H1 (cell line): ENCODE measurements at regions not wholly inside any gene's neighbourhood (a gene's known extent, or its start where the extent isn't known, plus 50 kb on each side); places are given as distances from the start of the nearest gene placed in this dataset.

Experiments used
- CTCF ChIA-PET: fragments of 300-600 bp; sonication (Branson Sonifier 250); formaldehyde crosslinking; loops from one replicate; lab custom pipeline; 2021; ENCODE audit not compliant: partially characterized antibody; lab: Charles Lee
- POLR2A ChIA-PET: fragments of 300-600 bp; sonication (Branson Sonifier 250); formaldehyde crosslinking; loops from one replicate; lab custom pipeline; 2021; ENCODE audit warnings: inconsistent platforms; ENCODE audit not compliant: partially characterized antibody; lab: Charles Lee
- DNase-seq, 2 experiments: peaks; one replicate each; pipeline versions ENCODE4 v3.0.0 to v3.0.0-alpha.2; 2010 to 2022; ENCODE audit warnings: low spot score in 2 of 2, low read depth in 1 of 2, mixed read lengths in 1 of 2
- FAIRE-seq: peaks from 2 replicates; lab custom pipeline; 2011; peaks lifted over from hg19 to GRCh38; lab: Jason Lieb, UNC
- H2AFZ ChIP-seq: 2 replicates; pipeline ENCODE4 v1.8.1; 2012; ENCODE audit warnings: low read length, inconsistent platforms
- H2AK5ac ChIP-seq: 2 replicates; pipeline ENCODE4 v1.6.1; 2013; ENCODE audit warnings: low read depth, low read length
- H2BK120ac ChIP-seq: replicated peaks from 2 replicates; pipeline ENCODE3; 2013; ENCODE audit warnings: low read depth, low read length, inconsistent platforms
- H2BK12ac ChIP-seq: 2 replicates; pipeline ENCODE4 v1.6.1; 2013; ENCODE audit warnings: low read depth, low read length
- H2BK15ac ChIP-seq: 2 replicates; pipeline ENCODE4 v1.6.1; 2013; ENCODE audit warnings: low read length
- H2BK20ac ChIP-seq: 2 replicates; pipeline ENCODE4 v1.6.1; 2013; ENCODE audit warnings: low read length
- H2BK5ac ChIP-seq: 2 replicates; pipeline ENCODE4 v1.6.1; 2013; ENCODE audit warnings: low read depth, low read length
- H3K14ac ChIP-seq: 2 replicates; pipeline ENCODE4 v1.6.1; 2013; ENCODE audit warnings: inconsistent platforms; ENCODE audit not compliant: insufficient read length
- H3K18ac ChIP-seq: 2 replicates; pipeline ENCODE4 v1.6.1; 2013; ENCODE audit warnings: low read length; ENCODE audit errors: extremely low read depth
- H3K23ac ChIP-seq: 2 replicates; pipeline ENCODE4 v1.6.1; 2013; ENCODE audit warnings: inconsistent platforms; ENCODE audit not compliant: insufficient read length
- H3K23me2 ChIP-seq: 2 replicates; pipeline ENCODE4 v1.6.1; 2013; ENCODE audit warnings: low read depth, low read length
- H3K27ac ChIP-seq: 2 replicates; pipeline ENCODE4 v1.6.1; 2011; ENCODE audit warnings: low read depth, low read length, inconsistent platforms
- H3K27me3 ChIP-seq, 4 experiments: replicated peaks in 1 of 4; 1 replicate in 1 of 4; 2 replicates in 3 of 4; pipeline versions ENCODE4 v1.6.1 to v1.8.1; 2011 to 2013; ENCODE audit warnings: low read length in 3 of 4, mild to moderate bottlenecking in 3 of 4, inconsistent platforms in 2 of 4, mixed read lengths in 2 of 4, moderate library complexity in 1 of 4; ENCODE audit not compliant: control insufficient read depth in 3 of 4, insufficient read depth in 3 of 4; ENCODE audit errors: extremely low read depth in 1 of 4
- H3K36me3 ChIP-seq, 4 experiments: 2 replicates each; pipeline versions ENCODE4 v1.6.1 to v1.8.1; 2011 to 2013; ENCODE audit warnings: mild to moderate bottlenecking in 4 of 4, low read length in 3 of 4, moderate library complexity in 2 of 4, control low read depth in 1 of 4, inconsistent platforms in 1 of 4; ENCODE audit not compliant: insufficient read depth in 4 of 4, control insufficient read depth in 2 of 4
- H3K4ac ChIP-seq: replicated peaks from 2 replicates; pipeline ENCODE3; 2013; ENCODE audit warnings: low read length, low read depth, mixed read lengths, inconsistent platforms; ENCODE audit not compliant: insufficient read length
- H3K4me1 ChIP-seq, 4 experiments: replicated peaks in 1 of 4; 1 replicate in 1 of 4; 2 replicates in 3 of 4; pipeline versions ENCODE4 v1.6.1 to v1.8.1; 2011 to 2013; ENCODE audit warnings: low read length in 3 of 4, inconsistent platforms in 2 of 4, mixed read lengths in 1 of 4; ENCODE audit not compliant: insufficient read depth in 4 of 4, control insufficient read depth in 3 of 4
- H3K4me2 ChIP-seq, 2 experiments: 2 replicates each; pipeline versions ENCODE4 v1.6.1 to v1.8.1; 2011 to 2013; ENCODE audit warnings: low read depth in 2 of 2, low read length in 2 of 2, control low read depth in 1 of 2, inconsistent platforms in 1 of 2, mild to moderate bottlenecking in 1 of 2; ENCODE audit not compliant: insufficient read depth in 1 of 2
- H3K4me3 ChIP-seq, 4 experiments: fragments of 200-600, 300-600 bp in 1 of 4; sonication (generic), shearing (Covaris generic), sonication (Bioruptor Twin) in 1 of 4; 2 replicates each; pipeline versions ENCODE4 v1.5.1 to v1.8.1; 2011 to 2016; ENCODE audit warnings: low read length in 4 of 4, low read depth in 3 of 4, control low read depth in 2 of 4, inconsistent platforms in 2 of 4, mild to moderate bottlenecking in 2 of 4, mixed read lengths in 1 of 4, moderate library complexity in 1 of 4; ENCODE audit not compliant: insufficient read depth in 2 of 4; ENCODE audit errors: extremely low read depth in 1 of 4
- H3K56ac ChIP-seq: replicated peaks from 2 replicates; pipeline ENCODE3; 2013; ENCODE audit warnings: low read depth, mild to moderate bottlenecking, mixed read lengths, low read length, inconsistent platforms; ENCODE audit not compliant: insufficient read length
- H3K79me1 ChIP-seq: 2 replicates; pipeline ENCODE4 v1.6.1; 2013; ENCODE audit warnings: low read depth, low read length, control low read depth
- H3K79me2 ChIP-seq, 2 experiments: 2 replicates each; pipeline versions ENCODE4 v1.6.1 to v1.8.1; 2012 to 2013; ENCODE audit warnings: low read length in 2 of 2, mild to moderate bottlenecking in 2 of 2, inconsistent platforms in 1 of 2; ENCODE audit not compliant: insufficient read depth in 2 of 2, control insufficient read depth in 1 of 2
- H3K9ac ChIP-seq, 4 experiments: replicated peaks in 1 of 4; 1 replicate in 1 of 4; 2 replicates in 3 of 4; pipeline versions ENCODE4 v1.6.1 to v1.8.1; 2011 to 2013; ENCODE audit warnings: low read depth in 3 of 4, low read length in 3 of 4, control low read depth in 2 of 4, mild to moderate bottlenecking in 2 of 4, moderate library complexity in 2 of 4, inconsistent platforms in 1 of 4; ENCODE audit errors: extremely low read depth in 1 of 4
- H3K9me3 ChIP-seq, 2 experiments: 2 replicates each; pipeline versions ENCODE4 v1.6.1 to v1.8.1; 2012 to 2013; ENCODE audit warnings: mild to moderate bottlenecking in 2 of 2, moderate library complexity in 2 of 2, control low read depth in 1 of 2, inconsistent platforms in 1 of 2, low read depth in 1 of 2, low read length in 1 of 2, mixed read lengths in 1 of 2; ENCODE audit not compliant: insufficient read depth in 2 of 2
- H4K20me1 ChIP-seq, 2 experiments: replicated peaks in 1 of 2; 2 replicates each; pipeline versions ENCODE3 to v1.8.1; 2011 to 2013; ENCODE audit warnings: inconsistent platforms in 2 of 2, low read length in 2 of 2, mild to moderate bottlenecking in 1 of 2; ENCODE audit not compliant: insufficient read depth in 2 of 2, control insufficient read depth in 1 of 2
- H4K5ac ChIP-seq: 2 replicates; pipeline ENCODE4 v1.6.1; 2013; ENCODE audit warnings: low read length, low read depth, mixed read lengths, inconsistent platforms; ENCODE audit not compliant: insufficient read length
- H4K8ac ChIP-seq: 2 replicates; pipeline ENCODE4 v1.8.0; 2013; ENCODE audit warnings: mild to moderate bottlenecking, moderate library complexity, low read length, inconsistent platforms; ENCODE audit not compliant: insufficient read depth; ENCODE audit errors: extremely low read depth
- H4K91ac ChIP-seq: replicated peaks from 2 replicates; pipeline ENCODE3; 2013; ENCODE audit warnings: low read length, mixed read lengths, inconsistent platforms; ENCODE audit not compliant: insufficient read length
- BACH1 ChIP-seq: IDR thresholded peaks from 2 replicates; pipeline ENCODE4 v1.6.1; 2012; ENCODE audit warnings: low read length, improper control_type of control experiment
- BRCA1 ChIP-seq: IDR thresholded peaks from 2 replicates; pipeline ENCODE4 v1.6.1; 2012; ENCODE audit warnings: low read depth, low read length, improper control_type of control experiment
- CTBP2 ChIP-seq: IDR thresholded peaks from 2 replicates; pipeline ENCODE4 v1.7.0; 2011; ENCODE audit warnings: borderline replicate concordance, mild to moderate bottlenecking, moderate library complexity, mixed read lengths, low read length; ENCODE audit not compliant: insufficient read depth, insufficient read length
- EGR1 ChIP-seq: IDR thresholded peaks from 2 replicates; pipeline ENCODE4 v1.6.1; 2011; ENCODE audit warnings: low read depth, low read length, borderline replicate concordance
- EZH2 ChIP-seq: fragments of 200-600 bp; sonication (generic); IDR thresholded peaks from 2 replicates; pipeline ENCODE4 v1.7.1; 2012; ENCODE audit warnings: low read depth, mild to moderate bottlenecking, moderate library complexity, low read length, inconsistent platforms; ENCODE audit not compliant: severe bottlenecking
- HDAC6 ChIP-seq: IDR thresholded peaks from one replicate; pipeline ENCODE4 v1.7.1; 2012; ENCODE audit warnings: low read depth, mild to moderate bottlenecking, inconsistent platforms, low read length, moderate library complexity
- POLR2AphosphoS5 ChIP-seq: IDR thresholded peaks from 2 replicates; pipeline ENCODE4 v1.6.1; 2011; ENCODE audit warnings: low read depth, low read length
- YY1 ChIP-seq: IDR thresholded peaks from 2 replicates; pipeline ENCODE4 v1.6.1; 2011; ENCODE audit warnings: low read depth, mild to moderate bottlenecking, low read length
- ZNF274 ChIP-seq: IDR thresholded peaks from 2 replicates; pipeline ENCODE4 v1.7.0; 2012; ENCODE audit warnings: low read length, borderline replicate concordance; ENCODE audit errors: extremely low read depth
- WGBS, 2 experiments: shearing (Covaris generic) in 1 of 2; methylation state at CpG; one replicate each; pipeline versions ENCODE4 v1.1.6 to v1.1.7; 2013 to 2015; ENCODE audit warnings: low lambda C conversion rate in 2 of 2, mixed read lengths in 2 of 2, inconsistent platforms in 1 of 2, low coverage in 1 of 2, missing lambda C conversion rate in 1 of 2; ENCODE audit not compliant: insufficient replicate concordance in 2 of 2, insufficient coverage in 1 of 2, insufficient read length in 1 of 2; ENCODE audit errors: extremely low coverage in 1 of 2, missing lambda C conversion rate in 1 of 2; 5-methylcytosine and 5-hydroxymethylcytosine counted together

DNA sequence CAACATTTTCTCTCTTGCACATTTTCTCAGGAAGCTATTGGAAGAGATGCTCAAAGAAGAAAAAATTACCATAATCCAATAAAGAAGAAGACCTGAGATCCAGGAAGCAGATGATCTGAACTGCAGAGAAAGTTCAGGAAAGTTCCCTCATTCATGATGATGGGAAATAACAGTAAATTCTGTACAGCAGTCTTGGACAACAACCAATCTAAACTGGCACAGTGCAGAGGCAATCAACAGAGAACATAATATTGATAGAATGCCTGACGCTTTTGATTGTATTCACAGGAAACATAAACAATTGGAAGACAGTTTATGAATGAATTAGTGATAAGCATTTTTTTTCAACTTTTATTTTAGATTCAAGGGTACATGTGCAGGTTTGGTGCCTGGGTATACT, 428.9 kb downstream of the KCTD8 start:
- Histone ChIP-seq H3K79me2 (no peaks in the 10 kb centered on the region), H3K36me3 (no peaks in the 10 kb centered on the region), H4K20me1 (no peaks in the 10 kb centered on the region), H3K23ac (no peak overlapping the region), H2BK15ac (no peak overlapping the region), H2AFZ (no peak overlapping the region), H3K4me3 (no peak overlapping the region), H3K27me3 (no peaks in the 10 kb centered on the region), H2BK120ac (no peak overlapping the region), H3K27ac (no peak overlapping the region), H4K8ac (no peak overlapping the region), H2BK5ac (no peak overlapping the region), H2BK20ac (no peak overlapping the region), H2AK5ac (no peak overlapping the region), H3K23me2 (no peaks in the 10 kb centered on the region), H3K56ac (no peak overlapping the region), H4K91ac (no peak overlapping the region), H3K18ac (no peak overlapping the region), H3K4ac (no peak overlapping the region), H3K79me1 (no peaks in the 10 kb centered on the region), H3K4me2 (no peak overlapping the region), H3K9me3 (peaks cover 0 to 4% of the 10 kb centered on the region in 2 experiments; a peak in 1 of 4 replicates), H2BK12ac (no peak overlapping the region), H3K14ac (no peak overlapping the region), H3K4me1 (no peaks in the 10 kb centered on the region), H4K5ac (no peak overlapping the region), H3K9ac (no peak overlapping the region)
- WGBS, 2 experiments = 88% methylated on average over 1 of the region's 1 CpG; no CpG with 5 or more reads in 1 of the 2 experiments
- FAIRE-seq (no peak), DNase-seq (no peak)
- CTCF ChIA-PET = no interaction called here
- no peak for TF ChIP-seq ZNF274
- no peak for TF ChIP-seq CTBP2
- TF ChIP-seq POLR2AphosphoS5 = no peak
- no peak for TF ChIP-seq BACH1
- TF ChIP-seq YY1 = no peak
- no peak for TF ChIP-seq EZH2
- TF ChIP-seq HDAC6 = no peak
- no peak for TF ChIP-seq BRCA1
- no peak for TF ChIP-seq EGR1
- POLR2A ChIA-PET = no interaction called here
